Ascending aorta (tissue), 2 donors: ENCODE measurements at regions not wholly inside any gene's neighbourhood (a gene's known extent, or its start where the extent isn't known, plus 50 kb on each side); places are given as distances from the start of the nearest gene placed in this dataset.

Experiments
- DNase-seq, 2 donors: peaks; one replicate each; pipeline ENCODE4 v3.0.0-alpha.2; 2019; ENCODE audit warnings: low spot score in 2 of 2
- H3K27ac ChIP-seq, 2 donors: fragments of 200-600 bp; sonication (generic); one replicate each; pipeline ENCODE4 v1.5.1; 2016 to 2017; ENCODE audit warnings: mild to moderate bottlenecking in 1 of 2
- H3K27me3 ChIP-seq: fragments of 200-600 bp; sonication (generic); one replicate; pipeline ENCODE4 v1.5.1; 2017
- H3K36me3 ChIP-seq, 2 donors: fragments of 200-600 bp; sonication (generic); one replicate each; pipeline ENCODE4 v1.5.1; 2016
- H3K4me1 ChIP-seq, 2 donors: fragments of 200-600 bp; sonication (generic); one replicate each; pipeline ENCODE4 v1.5.1; 2016 to 2017; ENCODE audit warnings: mild to moderate bottlenecking in 1 of 2
- H3K4me3 ChIP-seq, 2 donors: fragments of 200-600 bp; sonication (generic); one replicate each; pipeline ENCODE4 v1.5.1; 2016 to 2017; ENCODE audit warnings: mild to moderate bottlenecking in 1 of 2
- H3K9me3 ChIP-seq, 2 donors: fragments of 200-600 bp; sonication (generic); one replicate each; pipeline ENCODE4 v1.5.1; 2016
- CTCF ChIP-seq, 3 experiments: fragments of 200-600 bp in 2 of 3; fragments of 450-650 bp in 1 of 3; sonication (generic) in 2 of 3; IDR thresholded peaks; one replicate each; pipeline ENCODE4 v1.5.1; 2016 to 2019; ENCODE audit warnings: antibody characterized with exemption in 3 of 3, mild to moderate bottlenecking in 1 of 3, moderate library complexity in 1 of 3
- intact Hi-C: fragments of 100-400 bp; cut with DNase I; formaldehyde crosslinking; loops from one replicate; pipeline ENCODE4 v1.15.1; 2023

- Histone ChIP-seq H3K4me3 (no peak overlapping the region), H3K9me3 (no peaks in the 10 kb centered on the region), H3K27ac (no peak overlapping the region), H3K4me1 (no peaks in the 10 kb centered on the region), H3K36me3 (no peaks in the 10 kb centered on the region), H3K27me3 (no peaks in the 10 kb centered on the region)
- peak in 1 of 2 donors; percentile 82 for DNase-seq
- TF ChIP-seq CTCF (IDR thresholded peaks at IDR 0.05): peak; percentile 6 to 63 (median 53)
- intact Hi-C loops: no loop called here
Measured at GRCh38 chrX:39705290-39705689, 392.5 kb downstream of the BCOR start.

GRCh38 chrX:39709364-39709763 is 388.4 kb downstream of the BCOR start:
- no peaks in the 10 kb centered on the region for H3K9me3 ChIP-seq
- TF ChIP-seq CTCF (IDR thresholded peaks at IDR 0.05): no peak
- no peaks in the 10 kb centered on the region for H3K36me3 ChIP-seq
- H3K27ac ChIP-seq: no peak overlapping the region
- no peak for DNase-seq
- no peaks in the 10 kb centered on the region for H3K27me3 ChIP-seq
- no peaks in the 10 kb centered on the region for H3K4me1 ChIP-seq
- intact Hi-C loops: no loop called here
- no peak overlapping the region for H3K4me3 ChIP-seq

- H3K27me3 ChIP-seq: no peaks in the 10 kb centered on the region
- intact Hi-C loops: no loop called here
- H3K4me1 ChIP-seq: no peaks in the 10 kb centered on the region
- H3K27ac ChIP-seq: no peak overlapping the region
- H3K4me3 ChIP-seq: no peak overlapping the region
- H3K9me3 ChIP-seq: no peaks in the 10 kb centered on the region
- TF ChIP-seq CTCF (IDR thresholded peaks at IDR 0.05): no peak
- DNase-seq: no peak
- no peaks in the 10 kb centered on the region for H3K36me3 ChIP-seq
Measured at GRCh38 chrX:39709812-39710211, 387.9 kb downstream of the BCOR start.

- Histone ChIP-seq H3K4me1 (no peaks in the 10 kb centered on the region), H3K27ac (no peak overlapping the region), H3K36me3 (no peaks in the 10 kb centered on the region), H3K4me3 (no peak overlapping the region), H3K9me3 (no peaks in the 10 kb centered on the region), H3K27me3 (no peaks in the 10 kb centered on the region)
- no peak for TF ChIP-seq CTCF (IDR thresholded peaks at IDR 0.05)
- intact Hi-C loops: no loop called here
- DNase-seq: no peak
Measured at GRCh38 chrX:39710776-39711175, 387.0 kb downstream of the BCOR start.

- Histone ChIP-seq H3K27ac (no peak overlapping the region), H3K4me1 (no peaks in the 10 kb centered on the region), H3K27me3 (no peaks in the 10 kb centered on the region), H3K4me3 (no peak overlapping the region), H3K9me3 (no peaks in the 10 kb centered on the region), H3K36me3 (no peaks in the 10 kb centered on the region)
- DNase-seq: no peak
- intact Hi-C loops: no loop called here
- TF ChIP-seq CTCF (IDR thresholded peaks at IDR 0.05): no peak
Measured at GRCh38 chrX:39714471-39714870, 383.3 kb downstream of the BCOR start.

- peaks cover 0 to 1% of the 10 kb centered on the region in 2 donors for H3K4me1 ChIP-seq
- H3K27ac ChIP-seq: no peak overlapping the region
- no peaks in the 10 kb centered on the region for H3K36me3 ChIP-seq
- no peaks in the 10 kb centered on the region for H3K27me3 ChIP-seq
- no peaks in the 10 kb centered on the region for H3K9me3 ChIP-seq
- intact Hi-C loops: no loop called here
- no peak for DNase-seq
- TF ChIP-seq CTCF (IDR thresholded peaks at IDR 0.05): no peak
- H3K4me3 ChIP-seq: no peak overlapping the region
Measured at GRCh38 chrX:39716401-39716800, 381.4 kb downstream of the BCOR start.
